Kidney epithelial cell (primary cell): ENCODE measurements at regions not wholly inside any gene's neighbourhood (a gene's known extent, or its start where the extent isn't known, plus 50 kb on each side); places are given as distances from the start of the nearest gene placed in this dataset.

Experiments
- DNase-seq: peaks from one replicate; pipeline ENCODE4 v3.0.0-alpha.2; 2010; ENCODE audit warnings: low read depth
- H3K27me3 ChIP-seq: 2 replicates; pipeline ENCODE4 v1.6.0; 2011; ENCODE audit warnings: low read length; ENCODE audit not compliant: control insufficient read depth, insufficient read depth
- H3K36me3 ChIP-seq: 2 replicates; pipeline ENCODE4 v1.5.1; 2011; ENCODE audit warnings: low read length; ENCODE audit not compliant: control insufficient read depth, insufficient read depth
- H3K4me3 ChIP-seq: 2 replicates; pipeline ENCODE4 v1.5.1; 2011; ENCODE audit warnings: low read depth, mild to moderate bottlenecking, control low read depth, low read length
- CTCF ChIP-seq: IDR thresholded peaks from 2 replicates; pipeline ENCODE4 v1.5.1; 2011; ENCODE audit warnings: mild to moderate bottlenecking, moderate library complexity, low read length, control low read depth, inconsistent platforms; ENCODE audit not compliant: insufficient read depth, poor library complexity, severe bottlenecking

- H3K36me3 ChIP-seq = no peaks in the 10 kb centered on the region
- H3K27me3 ChIP-seq = no peaks in the 10 kb centered on the region
- TF ChIP-seq CTCF = no peak
- H3K4me3 ChIP-seq = no peak overlapping the region
- no peak for DNase-seq
Observed at GRCh38 chr7:24229481-24230226, 54.3 kb upstream of the NPY start.

GRCh38 chr7:24231493-24231892 is 52.5 kb upstream of the NPY start:
- no peak for TF ChIP-seq CTCF
- Histone ChIP-seq H3K4me3 (no peak overlapping the region), H3K27me3 (no peaks in the 10 kb centered on the region), H3K36me3 (no peaks in the 10 kb centered on the region)
- no peak for DNase-seq

GRCh38 chr7:24233386-24233785 is 50.6 kb upstream of the NPY start:
- TF ChIP-seq CTCF = no peak
- no peak overlapping the region for H3K4me3 ChIP-seq
- no peaks in the 10 kb centered on the region for H3K27me3 ChIP-seq
- no peaks in the 10 kb centered on the region for H3K36me3 ChIP-seq
- no peak for DNase-seq
